Neural cell (in vitro differentiated cells): ENCODE measurements at regions not wholly inside any gene's neighbourhood (a gene's known extent, or its start where the extent isn't known, plus 50 kb on each side); places are given as distances from the start of the nearest gene placed in this dataset.

Source experiments
- CTCF ChIP-seq: fragments of 450-650 bp; IDR thresholded peaks from 2 replicates; pipeline ENCODE4 v1.5.1; 2014; ENCODE audit warnings: antibody characterized with exemption, mild to moderate bottlenecking, moderate library complexity; ENCODE audit not compliant: poor library complexity, severe bottlenecking
- EP300 ChIP-seq: fragments of 450-650 bp; conservative IDR thresholded peaks from 2 replicates; pipeline ENCODE4 v1.6.1; 2014; ENCODE audit warnings: antibody characterized with exemption, mild to moderate bottlenecking, moderate library complexity; ENCODE audit not compliant: poor library complexity, severe bottlenecking
- EZH2 ChIP-seq: fragments of 200-600, 300-800 bp; shearing (Covaris generic), sonication (generic); IDR thresholded peaks from 2 replicates; pipeline ENCODE4 v1.6.1; 2014; ENCODE audit warnings: antibody characterized with exemption, low read length, borderline replicate concordance, mild to moderate bottlenecking; ENCODE audit not compliant: insufficient read depth, poor library complexity, severe bottlenecking
- POLR2AphosphoS5 ChIP-seq: IDR thresholded peaks from 2 replicates; pipeline ENCODE4 v1.6.1; 2012
- TF ChIP-seq, protein P1 (sequence below): IDR thresholded peaks from 2 replicates; pipeline ENCODE4 v1.6.1; 2012; ENCODE audit warnings: borderline replicate concordance

GRCh38 chr22:34877506-34877905, 188.5 kb upstream of the ISX start:
- TF ChIP-seq CTCF (no peak), EP300 (no peak), EZH2 (no peak), POLR2AphosphoS5 (no peak)
- TF ChIP-seq, protein P1, sequence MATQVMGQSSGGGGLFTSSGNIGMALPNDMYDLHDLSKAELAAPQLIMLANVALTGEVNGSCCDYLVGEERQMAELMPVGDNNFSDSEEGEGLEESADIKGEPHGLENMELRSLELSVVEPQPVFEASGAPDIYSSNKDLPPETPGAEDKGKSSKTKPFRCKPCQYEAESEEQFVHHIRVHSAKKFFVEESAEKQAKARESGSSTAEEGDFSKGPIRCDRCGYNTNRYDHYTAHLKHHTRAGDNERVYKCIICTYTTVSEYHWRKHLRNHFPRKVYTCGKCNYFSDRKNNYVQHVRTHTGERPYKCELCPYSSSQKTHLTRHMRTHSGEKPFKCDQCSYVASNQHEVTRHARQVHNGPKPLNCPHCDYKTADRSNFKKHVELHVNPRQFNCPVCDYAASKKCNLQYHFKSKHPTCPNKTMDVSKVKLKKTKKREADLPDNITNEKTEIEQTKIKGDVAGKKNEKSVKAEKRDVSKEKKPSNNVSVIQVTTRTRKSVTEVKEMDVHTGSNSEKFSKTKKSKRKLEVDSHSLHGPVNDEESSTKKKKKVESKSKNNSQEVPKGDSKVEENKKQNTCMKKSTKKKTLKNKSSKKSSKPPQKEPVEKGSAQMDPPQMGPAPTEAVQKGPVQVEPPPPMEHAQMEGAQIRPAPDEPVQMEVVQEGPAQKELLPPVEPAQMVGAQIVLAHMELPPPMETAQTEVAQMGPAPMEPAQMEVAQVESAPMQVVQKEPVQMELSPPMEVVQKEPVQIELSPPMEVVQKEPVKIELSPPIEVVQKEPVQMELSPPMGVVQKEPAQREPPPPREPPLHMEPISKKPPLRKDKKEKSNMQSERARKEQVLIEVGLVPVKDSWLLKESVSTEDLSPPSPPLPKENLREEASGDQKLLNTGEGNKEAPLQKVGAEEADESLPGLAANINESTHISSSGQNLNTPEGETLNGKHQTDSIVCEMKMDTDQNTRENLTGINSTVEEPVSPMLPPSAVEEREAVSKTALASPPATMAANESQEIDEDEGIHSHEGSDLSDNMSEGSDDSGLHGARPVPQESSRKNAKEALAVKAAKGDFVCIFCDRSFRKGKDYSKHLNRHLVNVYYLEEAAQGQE = no peak
